ENCODE measurements at regions not wholly inside any gene's neighbourhood (a gene's known extent, or its start where the extent isn't known, plus 50 kb on each side); places are given as distances from the start of the nearest gene placed in this dataset.

DNA sequence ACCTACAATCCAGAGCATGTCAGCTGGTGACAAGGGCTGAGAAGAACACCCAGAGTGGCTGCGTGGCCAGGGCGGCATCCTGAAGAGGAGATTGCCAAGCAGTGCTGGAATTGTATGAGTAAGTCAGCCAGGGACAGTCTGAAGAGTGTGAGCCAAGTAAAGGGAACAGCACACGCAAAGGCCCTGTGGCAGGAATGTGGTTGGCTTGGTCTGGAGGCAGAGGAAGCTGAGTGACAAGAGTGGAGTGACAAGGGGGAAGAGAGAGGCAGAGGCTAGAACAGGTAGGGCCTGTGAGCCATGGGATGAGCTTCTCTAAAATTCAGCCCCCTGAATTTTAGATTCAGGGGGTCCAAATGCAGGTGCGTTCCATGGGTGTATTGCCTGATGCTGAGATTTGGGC lies 53.7 kb upstream of the UQCRFS1 start:
- TF ChIP-seq, protein P1, sequence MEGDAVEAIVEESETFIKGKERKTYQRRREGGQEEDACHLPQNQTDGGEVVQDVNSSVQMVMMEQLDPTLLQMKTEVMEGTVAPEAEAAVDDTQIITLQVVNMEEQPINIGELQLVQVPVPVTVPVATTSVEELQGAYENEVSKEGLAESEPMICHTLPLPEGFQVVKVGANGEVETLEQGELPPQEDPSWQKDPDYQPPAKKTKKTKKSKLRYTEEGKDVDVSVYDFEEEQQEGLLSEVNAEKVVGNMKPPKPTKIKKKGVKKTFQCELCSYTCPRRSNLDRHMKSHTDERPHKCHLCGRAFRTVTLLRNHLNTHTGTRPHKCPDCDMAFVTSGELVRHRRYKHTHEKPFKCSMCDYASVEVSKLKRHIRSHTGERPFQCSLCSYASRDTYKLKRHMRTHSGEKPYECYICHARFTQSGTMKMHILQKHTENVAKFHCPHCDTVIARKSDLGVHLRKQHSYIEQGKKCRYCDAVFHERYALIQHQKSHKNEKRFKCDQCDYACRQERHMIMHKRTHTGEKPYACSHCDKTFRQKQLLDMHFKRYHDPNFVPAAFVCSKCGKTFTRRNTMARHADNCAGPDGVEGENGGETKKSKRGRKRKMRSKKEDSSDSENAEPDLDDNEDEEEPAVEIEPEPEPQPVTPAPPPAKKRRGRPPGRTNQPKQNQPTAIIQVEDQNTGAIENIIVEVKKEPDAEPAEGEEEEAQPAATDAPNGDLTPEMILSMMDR (IDR thresholded peaks at IDR 0.05; ENCODE audit: control extremely low read depth in 1 of 3, insufficient read depth in 1 of 3, low read depth in 1 of 3, low read length in 3 of 3), result no peak
- no peak for TF ChIP-seq EZH2 (IDR thresholded peaks at IDR 0.05; ENCODE audit: low read depth, low read length, severe bottlenecking)
- TF ChIP-seq CEBPB (IDR thresholded peaks at IDR 0.05; ENCODE audit: low read depth, low read length), result no peak
- no peak for TF ChIP-seq NANOG (IDR thresholded peaks at IDR 0.05; ENCODE audit: insufficient read depth, low read depth, low read length, poor library complexity, severe bottlenecking)
- TF ChIP-seq, protein P2, sequence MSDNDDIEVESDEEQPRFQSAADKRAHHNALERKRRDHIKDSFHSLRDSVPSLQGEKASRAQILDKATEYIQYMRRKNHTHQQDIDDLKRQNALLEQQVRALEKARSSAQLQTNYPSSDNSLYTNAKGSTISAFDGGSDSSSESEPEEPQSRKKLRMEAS (IDR thresholded peaks at IDR 0.05), result no peak
- TF ChIP-seq GABPA (IDR thresholded peaks at IDR 0.05; ENCODE audit: borderline replicate concordance, insufficient read depth, low read length), result no peak
- TF ChIP-seq POLR2A (IDR thresholded peaks at IDR 0.05; ENCODE audit: control extremely low read depth in 1 of 2, low read depth in 2 of 2, low read length in 2 of 2), result no peak
